Loucy (cell line): ENCODE measurements at regions not wholly inside any gene's neighbourhood (a gene's known extent, or its start where the extent isn't known, plus 50 kb on each side); places are given as distances from the start of the nearest gene placed in this dataset.

ENCODE experiments used
- EZH2phosphoT487 ChIP-seq: fragments of 200-600 bp; IDR thresholded peaks from 2 replicates; pipeline ENCODE4 v1.6.1; 2018; ENCODE audit warnings: antibody characterized with exemption, mild to moderate bottlenecking, moderate library complexity, borderline replicate concordance
- TF ChIP-seq, protein P1 (sequence below): fragments of 200-600 bp; sonication (generic); conservative IDR thresholded peaks from 2 replicates; pipeline ENCODE4 v1.5.1; 2014; ENCODE audit warnings: mild to moderate bottlenecking, antibody characterized with exemption, low read length

DNA sequence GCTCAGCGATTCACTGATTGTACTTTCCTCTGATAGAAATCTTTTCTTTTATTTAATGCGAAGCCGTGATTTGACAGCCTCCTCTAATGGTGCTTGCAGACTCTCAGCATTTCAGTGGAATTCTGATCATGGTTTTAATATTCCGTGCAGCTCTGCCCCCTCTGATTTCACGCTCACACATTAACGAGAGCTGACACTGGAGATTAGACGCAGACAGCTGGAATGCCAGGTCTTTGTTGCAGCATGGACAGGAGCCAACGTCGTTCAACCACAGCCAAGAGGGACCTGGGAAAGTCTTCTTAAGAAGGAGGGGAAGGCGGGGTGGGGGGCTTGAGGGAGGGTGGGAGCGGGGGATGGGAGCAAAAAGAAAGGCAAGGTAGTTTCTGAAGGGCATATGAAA is 186.4 kb downstream of the BLID start:
- TF ChIP-seq, protein P1, sequence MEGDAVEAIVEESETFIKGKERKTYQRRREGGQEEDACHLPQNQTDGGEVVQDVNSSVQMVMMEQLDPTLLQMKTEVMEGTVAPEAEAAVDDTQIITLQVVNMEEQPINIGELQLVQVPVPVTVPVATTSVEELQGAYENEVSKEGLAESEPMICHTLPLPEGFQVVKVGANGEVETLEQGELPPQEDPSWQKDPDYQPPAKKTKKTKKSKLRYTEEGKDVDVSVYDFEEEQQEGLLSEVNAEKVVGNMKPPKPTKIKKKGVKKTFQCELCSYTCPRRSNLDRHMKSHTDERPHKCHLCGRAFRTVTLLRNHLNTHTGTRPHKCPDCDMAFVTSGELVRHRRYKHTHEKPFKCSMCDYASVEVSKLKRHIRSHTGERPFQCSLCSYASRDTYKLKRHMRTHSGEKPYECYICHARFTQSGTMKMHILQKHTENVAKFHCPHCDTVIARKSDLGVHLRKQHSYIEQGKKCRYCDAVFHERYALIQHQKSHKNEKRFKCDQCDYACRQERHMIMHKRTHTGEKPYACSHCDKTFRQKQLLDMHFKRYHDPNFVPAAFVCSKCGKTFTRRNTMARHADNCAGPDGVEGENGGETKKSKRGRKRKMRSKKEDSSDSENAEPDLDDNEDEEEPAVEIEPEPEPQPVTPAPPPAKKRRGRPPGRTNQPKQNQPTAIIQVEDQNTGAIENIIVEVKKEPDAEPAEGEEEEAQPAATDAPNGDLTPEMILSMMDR = no peak
- no peak for TF ChIP-seq EZH2phosphoT487
